ENCODE measurements at regions not wholly inside any gene's neighbourhood (a gene's known extent, or its start where the extent isn't known, plus 50 kb on each side); places are given as distances from the start of the nearest gene placed in this dataset.
"Not testable (repeated sequence)": the region's sequence is repeated elsewhere in the genome, so short reads cannot be mapped to it uniquely, and the experiment has no call there.

- DNase-seq (ENCODE audit: extremely low read depth, low read depth) = no peak
- H3K4me3 ChIP-seq (replicated peaks; ENCODE audit: low read depth, low read length) = no peak overlapping the region
- TF ChIP-seq, protein P1, sequence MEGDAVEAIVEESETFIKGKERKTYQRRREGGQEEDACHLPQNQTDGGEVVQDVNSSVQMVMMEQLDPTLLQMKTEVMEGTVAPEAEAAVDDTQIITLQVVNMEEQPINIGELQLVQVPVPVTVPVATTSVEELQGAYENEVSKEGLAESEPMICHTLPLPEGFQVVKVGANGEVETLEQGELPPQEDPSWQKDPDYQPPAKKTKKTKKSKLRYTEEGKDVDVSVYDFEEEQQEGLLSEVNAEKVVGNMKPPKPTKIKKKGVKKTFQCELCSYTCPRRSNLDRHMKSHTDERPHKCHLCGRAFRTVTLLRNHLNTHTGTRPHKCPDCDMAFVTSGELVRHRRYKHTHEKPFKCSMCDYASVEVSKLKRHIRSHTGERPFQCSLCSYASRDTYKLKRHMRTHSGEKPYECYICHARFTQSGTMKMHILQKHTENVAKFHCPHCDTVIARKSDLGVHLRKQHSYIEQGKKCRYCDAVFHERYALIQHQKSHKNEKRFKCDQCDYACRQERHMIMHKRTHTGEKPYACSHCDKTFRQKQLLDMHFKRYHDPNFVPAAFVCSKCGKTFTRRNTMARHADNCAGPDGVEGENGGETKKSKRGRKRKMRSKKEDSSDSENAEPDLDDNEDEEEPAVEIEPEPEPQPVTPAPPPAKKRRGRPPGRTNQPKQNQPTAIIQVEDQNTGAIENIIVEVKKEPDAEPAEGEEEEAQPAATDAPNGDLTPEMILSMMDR (IDR thresholded peaks at IDR 0.05; ENCODE audit: low read depth, low read length, missing control alignments) = no peak
Observed at GRCh38 chr12:131323879-131324278, 370.2 kb downstream of the ADGRD1 start.

- DNase-seq (ENCODE audit: extremely low read depth, low read depth) = no peak
- TF ChIP-seq, protein P1 (IDR thresholded peaks at IDR 0.05; ENCODE audit: low read depth, low read length, missing control alignments) = no peak
- no peak overlapping the region for H3K4me3 ChIP-seq (replicated peaks; ENCODE audit: low read depth, low read length)
Observed at GRCh38 chr12:131327521-131328488, 374.1 kb downstream of the ADGRD1 start.

DNA sequence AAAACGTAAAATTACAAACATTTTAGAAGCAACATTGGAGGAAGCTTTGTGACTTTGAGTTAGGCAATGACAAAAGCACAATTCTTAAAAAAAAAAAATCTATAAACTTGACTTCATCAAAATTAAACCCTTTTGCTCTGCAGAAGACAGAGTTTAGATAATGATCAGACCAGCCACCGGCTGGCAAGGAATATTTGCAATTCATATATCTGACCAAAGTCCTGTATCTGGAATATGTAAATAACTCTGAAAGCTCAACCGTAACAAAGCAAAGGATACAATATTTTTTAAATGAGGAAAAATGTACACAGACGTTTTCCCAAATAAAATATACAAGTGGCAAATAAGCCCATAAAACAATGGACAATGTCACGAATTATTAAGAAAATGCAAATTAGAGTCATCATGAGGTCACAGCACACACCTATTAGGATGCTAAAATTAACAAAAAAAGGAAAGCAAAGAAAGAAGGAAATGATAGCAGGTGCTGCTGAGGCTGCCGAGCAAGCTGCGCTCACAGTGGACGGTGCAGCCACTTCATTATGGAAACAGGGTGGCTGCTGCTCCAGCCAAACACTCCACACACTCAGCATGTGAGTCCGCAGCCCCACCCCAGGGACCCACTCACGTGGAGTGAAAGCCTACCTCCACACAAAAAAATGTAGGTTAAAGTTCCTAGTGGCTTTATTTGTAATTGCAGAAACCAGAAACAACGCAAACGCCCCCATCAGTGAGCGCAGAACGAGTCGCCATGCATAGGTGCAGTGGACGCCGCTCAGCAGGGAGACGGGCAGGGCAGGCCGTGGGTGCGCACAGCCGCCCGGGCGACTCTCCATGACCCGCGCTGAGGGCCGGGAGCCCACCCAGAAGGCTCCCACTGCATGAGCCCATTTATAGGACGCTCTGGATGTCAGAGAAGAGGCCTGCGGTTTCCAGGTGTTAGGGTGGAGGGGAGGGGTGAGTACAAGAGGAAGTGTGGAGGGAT lies 375.4 kb downstream of the ADGRD1 start:
- not testable (repeated sequence) for H3K4me3 ChIP-seq (replicated peaks; ENCODE audit: low read depth, low read length); DNase-seq (ENCODE audit: extremely low read depth, low read depth)

DNA sequence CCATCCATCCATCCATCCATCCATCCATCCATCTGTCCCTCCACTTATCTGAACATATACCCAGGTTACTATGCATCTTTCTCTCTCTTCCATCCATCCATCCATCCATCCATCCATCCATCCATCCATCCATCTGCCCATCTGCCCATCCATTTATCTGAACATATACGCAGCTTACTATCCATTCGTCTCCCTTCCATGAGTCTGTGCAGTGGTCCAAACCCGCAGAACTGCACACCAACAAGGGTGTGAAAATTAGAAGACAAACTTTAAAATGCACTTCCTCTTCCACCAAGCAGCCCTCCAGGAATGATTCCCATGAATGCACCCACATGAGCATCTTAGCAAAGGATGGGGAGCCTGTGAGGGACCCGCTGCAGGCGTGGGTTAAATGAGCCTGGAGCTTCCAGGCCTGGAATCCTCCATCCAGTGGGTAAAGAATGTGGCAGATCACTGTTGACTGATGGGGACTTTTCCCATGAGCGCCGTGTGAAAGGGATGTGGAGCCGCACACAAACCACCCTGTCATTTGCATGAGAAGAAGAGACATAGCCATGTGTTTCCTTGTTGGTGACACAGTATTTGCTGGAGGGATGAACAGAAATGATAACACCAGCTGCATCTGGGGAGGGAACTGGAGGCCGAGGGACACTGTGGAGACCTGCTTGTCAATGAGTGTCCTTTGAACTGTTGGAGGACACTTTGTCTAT lies 376.6 kb downstream of the ADGRD1 start:
- no peak overlapping the region for H3K4me3 ChIP-seq (replicated peaks; ENCODE audit: low read depth, low read length)
- DNase-seq (ENCODE audit: extremely low read depth, low read depth) = no peak
- TF ChIP-seq, protein P1 (IDR thresholded peaks at IDR 0.05; ENCODE audit: low read depth, low read length, missing control alignments) = no peak

GRCh38 chr12:131331148-131331750 lies 377.5 kb downstream of the ADGRD1 start:
- no peak overlapping the region for H3K4me3 ChIP-seq (replicated peaks; ENCODE audit: low read depth, low read length)
- no peak for DNase-seq (ENCODE audit: extremely low read depth, low read depth)
- TF ChIP-seq, protein P1 (IDR thresholded peaks at IDR 0.05; ENCODE audit: low read depth, low read length, missing control alignments) = no peak

DNA sequence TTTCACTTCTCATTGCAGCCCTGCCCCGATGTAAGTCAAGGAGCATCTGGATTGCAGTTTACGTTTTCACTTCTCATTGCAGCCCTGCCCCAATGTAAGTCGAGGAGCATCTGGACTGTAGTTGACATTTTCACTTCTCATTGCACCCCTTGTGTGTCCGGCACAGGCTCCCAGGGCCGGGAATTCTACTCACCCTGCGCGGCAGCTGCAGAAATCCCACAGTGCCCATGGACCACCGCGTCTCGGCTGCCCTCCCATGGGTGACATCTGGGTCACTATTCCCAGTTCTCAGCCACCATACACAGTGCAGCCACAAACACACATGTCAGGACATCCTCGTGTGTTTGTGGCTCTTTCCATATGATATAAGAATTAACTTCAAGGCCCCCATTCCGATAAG lies 378.5 kb downstream of the ADGRD1 start:
- TF ChIP-seq, protein P1 (IDR thresholded peaks at IDR 0.05; ENCODE audit: low read depth, low read length, missing control alignments) = no peak
- H3K4me3 ChIP-seq (replicated peaks; ENCODE audit: low read depth, low read length) = no peak overlapping the region
- DNase-seq (ENCODE audit: extremely low read depth, low read depth) = no peak

All from HFF-Myc (cell line).